CD4-positive, alpha-beta T cell treated with Interleukin-15 for 1 hour (primary cell): ENCODE measurements at regions not wholly inside any gene's neighbourhood (a gene's known extent, or its start where the extent isn't known, plus 50 kb on each side); places are given as distances from the start of the nearest gene placed in this dataset.
"Not testable (repeated sequence)": the region's sequence is repeated elsewhere in the genome, so short reads cannot be mapped to it uniquely, and the experiment has no call there.

Source experiments
- DNase-seq: peaks from one replicate; pipeline ENCODE4 v3.0.0-alpha.2; 2020

- no peak for DNase-seq
These were observed 718.9 kb upstream of the MEF2C start for GRCh38 chr5:89601880-89602279.

GRCh38 chr5:89597878-89598277 is 714.9 kb upstream of the MEF2C start:
- no peak for DNase-seq

- no peak for DNase-seq
These were observed 713.8 kb upstream of the MEF2C start for GRCh38 chr5:89596821-89597220.

- no peak for DNase-seq
These were observed 712.1 kb upstream of the MEF2C start for GRCh38 chr5:89595056-89595455.

GRCh38 chr5:89584339-89584956 is 701.5 kb upstream of the MEF2C start:
- no peak for DNase-seq

- DNase-seq = no peak
These were observed 700.5 kb upstream of the MEF2C start for GRCh38 chr5:89583534-89583933.

GRCh38 chr5:89582768-89583339 is 699.9 kb upstream of the MEF2C start:
- no peak for DNase-seq

GRCh38 chr5:89580976-89581375 is 698.0 kb upstream of the MEF2C start:
- DNase-seq = no peak

- DNase-seq = no peak
These were observed 692.3 kb upstream of the MEF2C start for GRCh38 chr5:89575319-89575718.

- DNase-seq = no peak
These were observed 690.4 kb upstream of the MEF2C start for GRCh38 chr5:89573345-89573744.

- no peak for DNase-seq
These were observed 689.7 kb upstream of the MEF2C start for GRCh38 chr5:89572696-89573095.

GRCh38 chr5:89570557-89570956 is 687.6 kb upstream of the MEF2C start:
- DNase-seq = no peak

- DNase-seq = no peak
These were observed 683.4 kb upstream of the MEF2C start for GRCh38 chr5:89566340-89566739.

GRCh38 chr5:89560696-89561095 is 677.7 kb upstream of the MEF2C start:
- DNase-seq = no peak

- DNase-seq = no peak
These were observed 673.4 kb upstream of the MEF2C start for GRCh38 chr5:89556215-89556913.

- no peak for DNase-seq
These were observed 663.7 kb upstream of the MEF2C start for GRCh38 chr5:89546657-89547056.

- DNase-seq = no peak
These were observed 662.6 kb upstream of the MEF2C start for GRCh38 chr5:89545626-89546025.

- DNase-seq = no peak
These were observed 662.1 kb upstream of the MEF2C start for GRCh38 chr5:89545076-89545475.

GRCh38 chr5:89542736-89543135 is 659.8 kb upstream of the MEF2C start:
- DNase-seq = no peak

- no peak for DNase-seq
These were observed 654.8 kb upstream of the MEF2C start for GRCh38 chr5:89537800-89538199.

GRCh38 chr5:89536020-89536419 is 653.0 kb upstream of the MEF2C start:
- no peak for DNase-seq

GRCh38 chr5:89535411-89535810 is 652.4 kb upstream of the MEF2C start:
- DNase-seq = no peak

GRCh38 chr5:89534331-89534730 is 651.3 kb upstream of the MEF2C start:
- no peak for DNase-seq

GRCh38 chr5:89524785-89525184 is 641.8 kb upstream of the MEF2C start:
- no peak for DNase-seq

- not testable (repeated sequence) for DNase-seq
These were observed 640.9 kb upstream of the MEF2C start for GRCh38 chr5:89523867-89524266.
